Sigmoid colon (tissue), 6 donors: ENCODE measurements at regions not wholly inside any gene's neighbourhood (a gene's known extent, or its start where the extent isn't known, plus 50 kb on each side); places are given as distances from the start of the nearest gene placed in this dataset.

Source experiments
- DNase-seq: peaks from one replicate; pipeline ENCODE4 v3.0.0-alpha.2; 2019
- H3K27ac ChIP-seq, 4 donors: fragments of 200-600 bp; sonication (generic); one replicate each; pipeline ENCODE4 v1.5.1; 2016 to 2019; ENCODE audit warnings: mild to moderate bottlenecking in 1 of 4
- H3K27me3 ChIP-seq, 3 donors: fragments of 200-600 bp; sonication (generic); one replicate each; pipeline ENCODE4 v1.5.1; 2019; ENCODE audit warnings: mild to moderate bottlenecking in 1 of 3
- H3K36me3 ChIP-seq, 4 donors: fragments of 200-600 bp; sonication (generic); one replicate each; pipeline ENCODE4 v1.5.1; 2016 to 2019
- H3K4me1 ChIP-seq, 4 donors: fragments of 200-600 bp; sonication (generic); one replicate each; pipeline ENCODE4 v1.5.1; 2017 to 2019
- H3K4me3 ChIP-seq, 4 donors: fragments of 200-600 bp; sonication (generic); one replicate each; pipeline ENCODE4 v1.5.1; 2017 to 2019; ENCODE audit warnings: mild to moderate bottlenecking in 2 of 4, moderate library complexity in 1 of 4
- H3K9me3 ChIP-seq, 4 donors: fragments of 200-600 bp in 3 of 4; sonication (generic) in 3 of 4; one replicate each; pipeline versions ENCODE4 v1.5.1 to v1.6.1; 2013 to 2019
- CTCF ChIP-seq, 4 experiments: fragments of 450-650 bp in 3 of 4; fragments of 200-600 bp in 1 of 4; IDR thresholded peaks; one replicate each; pipeline ENCODE4 v1.5.1; 2016 to 2019; ENCODE audit warnings: antibody characterized with exemption in 4 of 4, mild to moderate bottlenecking in 3 of 4, moderate library complexity in 2 of 4
- EP300 ChIP-seq, 4 donors: sonication (generic); formaldehyde crosslinking; IDR thresholded peaks; one replicate each; pipeline ENCODE4 v1.6.1; 2017; ENCODE audit warnings: antibody characterized with exemption in 4 of 4
- POLR2A ChIP-seq, 2 donors: fragments of 450-650 bp; IDR thresholded peaks; one replicate each; pipeline ENCODE4 v1.6.1; 2016; ENCODE audit warnings: antibody characterized with exemption in 2 of 2, mild to moderate bottlenecking in 2 of 2, moderate library complexity in 2 of 2
- POLR2AphosphoS5 ChIP-seq, 4 donors: sonication (generic); formaldehyde crosslinking; IDR thresholded peaks; one replicate each; pipeline ENCODE4 v1.6.1; 2017; ENCODE audit warnings: antibody characterized with exemption in 4 of 4
- WGBS, 2 donors: extraction: QIAGEN DNeasy Blood & Tissue Kit; methylation state at CpG; one replicate each; pipeline ENCODE4 v1.1.7; 2013; 5-methylcytosine and 5-hydroxymethylcytosine counted together
- intact Hi-C: fragments of 100-400 bp; cut with DNase I; formaldehyde crosslinking; loops from one replicate; pipeline ENCODE4 v1.15.1; 2023
- donor health status: healthy with polysubstance abuse.
- donor health status: healthy.

GRCh38 chr6:165060720-165061119, 248.7 kb downstream of the C6orf118 start:
- no peaks in the 10 kb centered on the region for H3K36me3 ChIP-seq
- no peaks in the 10 kb centered on the region for H3K4me1 ChIP-seq
- H3K27me3 ChIP-seq, result no peaks in the 10 kb centered on the region
- no peak overlapping the region for H3K4me3 ChIP-seq
- intact Hi-C loops, result no loop called here
- peaks cover 0 to 7% (median 0%) of the 10 kb centered on the region in 4 donors for H3K9me3 ChIP-seq
- 69 to 74% methylated on average over 3 of the region's 3 CpGs for WGBS, 2 donors
- TF ChIP-seq POLR2A (IDR thresholded peaks at IDR 0.05), result no peak
- TF ChIP-seq CTCF (IDR thresholded peaks at IDR 0.05), result no peak
- no peak for TF ChIP-seq EP300 (IDR thresholded peaks at IDR 0.05)
- no peak for TF ChIP-seq POLR2AphosphoS5 (IDR thresholded peaks at IDR 0.05)
- no peak for DNase-seq
- no peak overlapping the region for H3K27ac ChIP-seq

- Histone ChIP-seq H3K9me3 (peaks cover 0 to 4% (median 0%) of the 10 kb centered on the region in 4 donors), H3K27ac (no peak overlapping the region), H3K36me3 (no peaks in the 10 kb centered on the region), H3K4me1 (no peaks in the 10 kb centered on the region), H3K27me3 (no peaks in the 10 kb centered on the region), H3K4me3 (no peak overlapping the region)
- intact Hi-C loops, result no loop called here
- WGBS, 2 donors, result 70 to 81% methylated on average over 3 of the region's 3 CpGs
- TF ChIP-seq POLR2A (IDR thresholded peaks at IDR 0.05), result no peak
- TF ChIP-seq POLR2AphosphoS5 (IDR thresholded peaks at IDR 0.05), result no peak
- no peak for TF ChIP-seq EP300 (IDR thresholded peaks at IDR 0.05)
- TF ChIP-seq CTCF (IDR thresholded peaks at IDR 0.05), result no peak
- DNase-seq, result no peak
These were observed 250.4 kb downstream of the C6orf118 start for GRCh38 chr6:165059032-165059431.

GRCh38 chr6:165056292-165056691, 253.1 kb downstream of the C6orf118 start:
- no peak overlapping the region for H3K27ac ChIP-seq
- H3K27me3 ChIP-seq, result no peaks in the 10 kb centered on the region
- TF ChIP-seq CTCF (IDR thresholded peaks at IDR 0.05) (no peak), EP300 (IDR thresholded peaks at IDR 0.05) (no peak), POLR2AphosphoS5 (IDR thresholded peaks at IDR 0.05) (no peak), POLR2A (IDR thresholded peaks at IDR 0.05) (no peak)
- 86 to 93% methylated on average over 11 of the region's 11 CpGs for WGBS, 2 donors
- DNase-seq, result no peak
- H3K4me1 ChIP-seq, result no peaks in the 10 kb centered on the region
- no peaks in the 10 kb centered on the region for H3K36me3 ChIP-seq
- H3K4me3 ChIP-seq, result no peak overlapping the region
- intact Hi-C loops, result no loop called here
- H3K9me3 ChIP-seq, result peaks cover 0 to 12% (median 0%) of the 10 kb centered on the region in 4 donors

- Histone ChIP-seq H3K27me3 (no peaks in the 10 kb centered on the region), H3K36me3 (no peaks in the 10 kb centered on the region), H3K4me1 (no peaks in the 10 kb centered on the region), H3K4me3 (no peak overlapping the region), H3K27ac (no peak overlapping the region), H3K9me3 (peaks cover 0 to 12% (median 0%) of the 10 kb centered on the region in 4 donors)
- intact Hi-C loops, result no loop called here
- DNase-seq, result no peak
- WGBS, 2 donors, result 75 to 84% methylated on average over 5 of the region's 5 CpGs
- TF ChIP-seq POLR2AphosphoS5 (IDR thresholded peaks at IDR 0.05) (no peak), EP300 (IDR thresholded peaks at IDR 0.05) (no peak), CTCF (IDR thresholded peaks at IDR 0.05) (no peak), POLR2A (IDR thresholded peaks at IDR 0.05) (no peak)
These were observed 254.2 kb downstream of the C6orf118 start for GRCh38 chr6:165055231-165055630.
